HCT116 (cell line): ENCODE measurements at regions not wholly inside any gene's neighbourhood (a gene's known extent, or its start where the extent isn't known, plus 50 kb on each side); places are given as distances from the start of the nearest gene placed in this dataset.

Experiments
- ATAC-seq: fragments of 200-7000 bp; cut with Tn5 transposase; 2 replicates; pipeline ENCODE4 v1.9.1; 2020; ENCODE audit warnings: mild to moderate bottlenecking, moderate library complexity
- BruUV-seq: library from RNA; stranded (reverse); fragments of 400-500 nt; replicated peaks from 2 replicates; lab custom pipeline; 2021; lab: Mats Ljungman, UMichigan
- CTCF ChIA-PET: fragments of 300-600 bp; sonication (Branson Sonifier 250); formaldehyde crosslinking; loops from one replicate; lab custom pipeline; 2021; ENCODE audit warnings: antibody characterized with exemption; lab: Charles Lee
- POLR2A ChIA-PET: fragments of 300-600, 350-600 bp; sonication (Branson Sonifier 250); formaldehyde crosslinking; loops from one replicate; lab custom pipeline; 2021; ENCODE audit warnings: antibody characterized with exemption; lab: Charles Lee
- RAD21 ChIA-PET, 2 experiments: fragments of 300-600 bp; sonication (Branson Sonifier 250); formaldehyde crosslinking; loops; one replicate each; lab custom pipeline; 2023; ENCODE audit warnings: low total read pairs in 2 of 2; ENCODE audit not compliant: uncharacterized antibody in 2 of 2, unreplicated experiment in 2 of 2, low non-redundant PET in 1 of 2; lab: Charles Lee
- DNase-seq: peaks from one replicate; pipeline ENCODE4 v3.0.0-alpha.2; 2010; ENCODE audit warnings: low read depth, low spot score
- H2AFZ ChIP-seq: fragments of 200-600 bp; shearing (Covaris generic), sonication (generic); 2 replicates; pipeline ENCODE4 v1.6.1; 2017; ENCODE audit warnings: low read depth, mixed run types, mixed read lengths, antibody characterized with exemption, low read length; ENCODE audit not compliant: poor library complexity, severe bottlenecking
- H3K27ac ChIP-seq: 2 replicates; pipeline ENCODE4 v1.5.1; 2012; ENCODE audit warnings: low read depth, low read length
- H3K27me3 ChIP-seq: fragments of 200-600 bp; sonication (generic); 2 replicates; pipeline ENCODE4 v1.6.1; 2016; ENCODE audit warnings: mixed run types, low read length, mixed read lengths; ENCODE audit not compliant: insufficient read depth
- H3K36me3 ChIP-seq, 2 experiments: fragments of 200-500 bp in 1 of 2; fragments of 200-600 bp in 1 of 2; sonication (Bioruptor generic) in 1 of 2; sonication (generic) in 1 of 2; 2 replicates each; pipeline versions ENCODE4 v1.5.1 to v1.6.1; 2014 to 2016; ENCODE audit warnings: low read length in 2 of 2, inconsistent platforms in 1 of 2, mixed read lengths in 1 of 2, mixed run types in 1 of 2; ENCODE audit not compliant: insufficient read depth in 2 of 2, control insufficient read depth in 1 of 2
- H3K4me1 ChIP-seq, 2 experiments: fragments of 200-600 bp in 1 of 2; sonication (generic) in 1 of 2; 2 replicates each; pipeline versions ENCODE4 v1.5.1 to v1.6.1; 2012 to 2017; ENCODE audit warnings: low read length in 2 of 2, inconsistent platforms in 1 of 2, mild to moderate bottlenecking in 1 of 2, mixed read lengths in 1 of 2, mixed run types in 1 of 2, moderate library complexity in 1 of 2; ENCODE audit not compliant: insufficient read depth in 2 of 2, control insufficient read depth in 1 of 2
- H3K4me2 ChIP-seq: fragments of 200-600 bp; sonication (generic); 2 replicates; pipeline ENCODE4 v1.6.1; 2017; ENCODE audit warnings: mixed run types, low read length, mixed read lengths
- H3K4me3 ChIP-seq, 2 experiments: fragments of 200-600 bp in 1 of 2; sonication (generic) in 1 of 2; replicated peaks in 1 of 2; 2 replicates each; pipeline ENCODE4 v1.5.1; 2011 to 2016; ENCODE audit warnings: low read length in 2 of 2, control low read depth in 1 of 2, low read depth in 1 of 2, mild to moderate bottlenecking in 1 of 2, mixed read lengths in 1 of 2, mixed run types in 1 of 2
- H3K79me2 ChIP-seq: fragments of 200-600 bp; sonication (generic); 2 replicates; pipeline ENCODE4 v1.6.1; 2017; ENCODE audit warnings: mild to moderate bottlenecking, mixed run types, low read length, moderate library complexity, mixed read lengths; ENCODE audit not compliant: insufficient read depth
- H3K9ac ChIP-seq: fragments of 200-600 bp; sonication (generic); 2 replicates; pipeline ENCODE4 v1.6.1; 2016; ENCODE audit warnings: low read length, mixed read lengths
- H3K9me2 ChIP-seq: fragments of 200-600 bp; sonication (generic), shearing (Covaris generic); 2 replicates; pipeline ENCODE4 v1.6.1; 2017; ENCODE audit warnings: mixed run types, mild to moderate bottlenecking, moderate library complexity; ENCODE audit not compliant: insufficient read depth
- H3K9me3 ChIP-seq, 2 experiments: fragments of 200-500 bp in 1 of 2; fragments of 200-600 bp in 1 of 2; sonication (Bioruptor generic) in 1 of 2; sonication (generic) in 1 of 2; 2 replicates each; pipeline ENCODE4 v1.6.1; 2014 to 2017; ENCODE audit warnings: low read length in 2 of 2, mixed read lengths in 2 of 2, inconsistent platforms in 1 of 2, low read depth in 1 of 2, mild to moderate bottlenecking in 1 of 2, mixed run types in 1 of 2, moderate library complexity in 1 of 2; ENCODE audit not compliant: control insufficient read depth in 1 of 2, insufficient read depth in 1 of 2
- H4K20me1 ChIP-seq: fragments of 200-600 bp; sonication (generic), shearing (Covaris generic); 2 replicates; pipeline ENCODE4 v1.6.1; 2017; ENCODE audit warnings: mixed run types, mild to moderate bottlenecking, moderate library complexity; ENCODE audit not compliant: insufficient read depth
- ATF3 ChIP-seq: IDR thresholded peaks from 2 replicates; pipeline ENCODE4 v1.6.1; 2012
- CBX3 ChIP-seq: IDR thresholded peaks from 2 replicates; pipeline ENCODE4 v1.6.1; 2012; ENCODE audit warnings: low read depth
- ELF1 ChIP-seq: IDR thresholded peaks from 2 replicates; pipeline ENCODE4 v1.6.1; 2012; ENCODE audit warnings: low read depth, borderline replicate concordance
- EZH2 ChIP-seq: fragments of 200-600 bp; sonication (generic); IDR thresholded peaks from 2 replicates; pipeline ENCODE4 v1.6.1; 2017; ENCODE audit warnings: antibody characterized with exemption, mixed run types
- EZH2phosphoT487 ChIP-seq: fragments of 200-600 bp; IDR thresholded peaks from 2 replicates; pipeline ENCODE4 v1.6.1; 2018; ENCODE audit warnings: antibody characterized with exemption, borderline replicate concordance
- JUND ChIP-seq: IDR thresholded peaks from 2 replicates; pipeline ENCODE4 v1.6.1; 2012
- POLR2A ChIP-seq: IDR thresholded peaks from 2 replicates; pipeline ENCODE4 v1.7.0; 2011; ENCODE audit warnings: borderline replicate concordance; ENCODE audit not compliant: insufficient read depth, insufficient read length; ENCODE audit errors: extremely low read depth
- RAD21 ChIP-seq: IDR thresholded peaks from 2 replicates; pipeline ENCODE4 v1.6.1; 2012; ENCODE audit warnings: low read depth, mild to moderate bottlenecking
- REST ChIP-seq: IDR thresholded peaks from 2 replicates; pipeline ENCODE4 v1.6.1; 2012; ENCODE audit warnings: low read depth
- SP1 ChIP-seq: IDR thresholded peaks from 2 replicates; pipeline ENCODE4 v1.6.1; 2012; ENCODE audit warnings: low read depth
- SRF ChIP-seq: IDR thresholded peaks from 2 replicates; pipeline ENCODE4 v1.6.1; 2012; ENCODE audit warnings: low read depth
- TCF7L2 ChIP-seq: IDR thresholded peaks from 2 replicates; pipeline ENCODE4 v1.7.0; 2011; ENCODE audit warnings: borderline replicate concordance, inconsistent platforms; ENCODE audit not compliant: insufficient read depth, insufficient read length; ENCODE audit errors: extremely low read depth
- YY1 ChIP-seq: IDR thresholded peaks from 2 replicates; pipeline ENCODE4 v1.6.1; 2011; ENCODE audit warnings: low read length, low read depth, moderate library complexity, mild to moderate bottlenecking; ENCODE audit not compliant: insufficient replicate concordance; ENCODE audit errors: extremely low read depth
- ZBTB33 ChIP-seq: IDR thresholded peaks from 2 replicates; pipeline ENCODE4 v1.6.1; 2011; ENCODE audit warnings: mild to moderate bottlenecking, low read length, moderate library complexity; ENCODE audit not compliant: insufficient replicate concordance; ENCODE audit errors: extremely low read depth
- ZNF274 ChIP-seq: fragments of 200-500 bp; sonication (Bioruptor generic); IDR thresholded peaks from 2 replicates; pipeline ENCODE4 v1.6.1; 2014; ENCODE audit warnings: mild to moderate bottlenecking, low read depth, low read length, inconsistent platforms
- intact Hi-C: fragments of 100-400 bp; cut with micrococcal nuclease; formaldehyde crosslinking; loops from 2 replicates; pipeline ENCODE4 v1.10.0; 2022

GRCh38 chr3:118400886-118401285, 633.8 kb downstream of the IGSF11 start:
- H4K20me1 ChIP-seq = no peaks in the 10 kb centered on the region
- H3K27me3 ChIP-seq = no peaks in the 10 kb centered on the region
- no peaks in the 10 kb centered on the region for H3K36me3 ChIP-seq
- no peak overlapping the region for H2AFZ ChIP-seq
- H3K9ac ChIP-seq = no peak overlapping the region
- no peaks in the 10 kb centered on the region for H3K9me2 ChIP-seq
- no peaks in the 10 kb centered on the region for H3K9me3 ChIP-seq
- intact Hi-C loops = no loop called here
- no peak overlapping the region for H3K27ac ChIP-seq
- ATAC-seq (no peak), DNase-seq (no peak)
- no peak overlapping the region for H3K4me3 ChIP-seq
- BruUV-seq = no TSS peak
- CTCF ChIA-PET = no interaction called here
- RAD21 ChIA-PET = no interaction called here
- POLR2A ChIA-PET = no interaction called here
- no peaks in the 10 kb centered on the region for H3K79me2 ChIP-seq
- no peaks in the 10 kb centered on the region for H3K4me1 ChIP-seq
- TF ChIP-seq RAD21 = no peak
- TF ChIP-seq EZH2phosphoT487 = no peak
- no peak for TF ChIP-seq SRF
- H3K4me2 ChIP-seq = no peak overlapping the region

GRCh38 chr3:118401887-118402286, 632.8 kb downstream of the IGSF11 start:
- POLR2A ChIA-PET = no interaction called here
- DNase-seq (no peak), ATAC-seq (no peak)
- H2AFZ ChIP-seq = no peak overlapping the region
- no peaks in the 10 kb centered on the region for H3K9me2 ChIP-seq
- H3K27me3 ChIP-seq = no peaks in the 10 kb centered on the region
- H3K36me3 ChIP-seq = no peaks in the 10 kb centered on the region
- CTCF ChIA-PET = no interaction called here
- H3K4me3 ChIP-seq = no peak overlapping the region
- BruUV-seq = no TSS peak
- H4K20me1 ChIP-seq = no peaks in the 10 kb centered on the region
- intact Hi-C loops = no loop called here
- H3K4me1 ChIP-seq = no peaks in the 10 kb centered on the region
- no peaks in the 10 kb centered on the region for H3K9me3 ChIP-seq
- RAD21 ChIA-PET = no interaction called here
- TF ChIP-seq SP1 (no peak), ATF3 (no peak), EZH2 (no peak), REST (no peak), ELF1 (no peak), CBX3 (no peak), YY1 (no peak), ZNF274 (no peak), EZH2phosphoT487 (no peak), TCF7L2 (no peak), RAD21 (no peak), JUND (no peak), POLR2A (no peak), ZBTB33 (no peak)
- TF ChIP-seq, all 23 proteins: peak for 0
- Histone ChIP-seq H3K27ac (no peak overlapping the region), H3K4me2 (no peak overlapping the region), H3K79me2 (no peaks in the 10 kb centered on the region), H3K9ac (no peak overlapping the region)
